Epithelial cell of esophagus (primary cell): ENCODE measurements at regions not wholly inside any gene's neighbourhood (a gene's known extent, or its start where the extent isn't known, plus 50 kb on each side); places are given as distances from the start of the nearest gene placed in this dataset.

Experiments used
- DNase-seq: peaks from one replicate; pipeline ENCODE4 v3.0.0; 2010; ENCODE audit warnings: low read depth
- H3K4me3 ChIP-seq: 2 replicates; pipeline ENCODE4 v1.5.1; 2011; ENCODE audit warnings: mild to moderate bottlenecking, low read length, control low read depth
- TF ChIP-seq, protein P1 (sequence below): IDR thresholded peaks from 2 replicates; pipeline ENCODE4 v1.5.1; 2011; ENCODE audit warnings: low read depth, mild to moderate bottlenecking, low read length, control low read depth, inconsistent platforms; ENCODE audit not compliant: insufficient read depth; ENCODE audit errors: missing control alignments

DNA sequence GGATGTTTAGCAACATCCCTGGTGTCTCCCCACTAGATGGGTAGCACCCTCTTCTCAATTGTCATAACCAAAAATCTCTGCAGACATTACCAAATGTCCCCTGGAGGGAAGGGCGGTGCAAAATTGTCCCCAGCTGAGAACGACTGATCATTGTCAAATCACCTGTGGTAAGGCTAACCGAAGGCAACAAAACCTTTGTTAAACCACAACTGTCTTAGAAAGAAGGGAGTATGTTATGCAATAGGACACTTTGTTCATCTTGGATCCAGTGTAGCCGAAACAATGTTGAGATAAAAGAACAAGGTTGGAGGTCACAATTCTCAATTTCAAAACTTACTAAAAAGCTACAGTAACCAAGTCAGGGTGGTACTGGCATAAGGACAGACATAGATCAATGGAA is 50.3 kb upstream of the ST3GAL5 start:
- DNase-seq: no peak
- H3K4me3 ChIP-seq: no peak overlapping the region
- TF ChIP-seq, protein P1, sequence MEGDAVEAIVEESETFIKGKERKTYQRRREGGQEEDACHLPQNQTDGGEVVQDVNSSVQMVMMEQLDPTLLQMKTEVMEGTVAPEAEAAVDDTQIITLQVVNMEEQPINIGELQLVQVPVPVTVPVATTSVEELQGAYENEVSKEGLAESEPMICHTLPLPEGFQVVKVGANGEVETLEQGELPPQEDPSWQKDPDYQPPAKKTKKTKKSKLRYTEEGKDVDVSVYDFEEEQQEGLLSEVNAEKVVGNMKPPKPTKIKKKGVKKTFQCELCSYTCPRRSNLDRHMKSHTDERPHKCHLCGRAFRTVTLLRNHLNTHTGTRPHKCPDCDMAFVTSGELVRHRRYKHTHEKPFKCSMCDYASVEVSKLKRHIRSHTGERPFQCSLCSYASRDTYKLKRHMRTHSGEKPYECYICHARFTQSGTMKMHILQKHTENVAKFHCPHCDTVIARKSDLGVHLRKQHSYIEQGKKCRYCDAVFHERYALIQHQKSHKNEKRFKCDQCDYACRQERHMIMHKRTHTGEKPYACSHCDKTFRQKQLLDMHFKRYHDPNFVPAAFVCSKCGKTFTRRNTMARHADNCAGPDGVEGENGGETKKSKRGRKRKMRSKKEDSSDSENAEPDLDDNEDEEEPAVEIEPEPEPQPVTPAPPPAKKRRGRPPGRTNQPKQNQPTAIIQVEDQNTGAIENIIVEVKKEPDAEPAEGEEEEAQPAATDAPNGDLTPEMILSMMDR: no peak
